Choroid plexus epithelial cell (primary cell): ENCODE measurements at regions not wholly inside any gene's neighbourhood (a gene's known extent, or its start where the extent isn't known, plus 50 kb on each side); places are given as distances from the start of the nearest gene placed in this dataset.
A peak's percentile ranks its signal among the peaks of the same experiment; 100 is the strongest.

Source experiments
- DNase-seq: peaks from one replicate; pipeline ENCODE4 v3.0.0-alpha.2; 2010; ENCODE audit warnings: low read depth
- H3K4me3 ChIP-seq: 2 replicates; pipeline ENCODE4 v1.5.1; 2011; ENCODE audit warnings: low read depth, mild to moderate bottlenecking, control low read depth, low read length, moderate library complexity
- CTCF ChIP-seq: conservative IDR thresholded peaks from 2 replicates; pipeline ENCODE4 v1.5.1; 2011; ENCODE audit warnings: low read depth, mild to moderate bottlenecking, control low read depth, inconsistent platforms, low read length, moderate library complexity

GRCh38 chr3:110236976-110237610 lies 834.5 kb upstream of the NECTIN3 start:
- TF ChIP-seq CTCF = no peak
- DNase-seq = peak; percentile 39
- H3K4me3 ChIP-seq = no peak overlapping the region

GRCh38 chr3:110243081-110243480 lies 828.5 kb upstream of the NECTIN3 start:
- peak; percentile 91 for DNase-seq
- no peak for TF ChIP-seq CTCF
- no peak overlapping the region for H3K4me3 ChIP-seq

- no peak for TF ChIP-seq CTCF
- peak; percentile 45 for DNase-seq
- H3K4me3 ChIP-seq = no peak overlapping the region
These were observed 824.7 kb upstream of the NECTIN3 start for GRCh38 chr3:110246796-110247376.

GRCh38 chr3:110248666-110249065 lies 823.0 kb upstream of the NECTIN3 start:
- H3K4me3 ChIP-seq = no peak overlapping the region
- TF ChIP-seq CTCF = no peak
- DNase-seq = peak; percentile 63

GRCh38 chr3:110253794-110254193 lies 817.8 kb upstream of the NECTIN3 start:
- H3K4me3 ChIP-seq = no peak overlapping the region
- DNase-seq = no peak
- no peak for TF ChIP-seq CTCF

GRCh38 chr3:110254591-110254990 lies 817.0 kb upstream of the NECTIN3 start:
- DNase-seq = no peak
- no peak overlapping the region for H3K4me3 ChIP-seq
- no peak for TF ChIP-seq CTCF

GRCh38 chr3:110261141-110261540 lies 810.5 kb upstream of the NECTIN3 start:
- no peak for TF ChIP-seq CTCF
- no peak overlapping the region for H3K4me3 ChIP-seq
- no peak for DNase-seq
